GM18861 (cell line): ENCODE measurements at regions not wholly inside any gene's neighbourhood (a gene's known extent, or its start where the extent isn't known, plus 50 kb on each side); places are given as distances from the start of the nearest gene placed in this dataset.

Experiments used
- ATAC-seq: cut with Tn5 transposase; IDR thresholded peaks from one replicate; pipeline ENCODE4 v1.9.1; 2021; ENCODE audit not compliant: unreplicated experiment

DNA sequence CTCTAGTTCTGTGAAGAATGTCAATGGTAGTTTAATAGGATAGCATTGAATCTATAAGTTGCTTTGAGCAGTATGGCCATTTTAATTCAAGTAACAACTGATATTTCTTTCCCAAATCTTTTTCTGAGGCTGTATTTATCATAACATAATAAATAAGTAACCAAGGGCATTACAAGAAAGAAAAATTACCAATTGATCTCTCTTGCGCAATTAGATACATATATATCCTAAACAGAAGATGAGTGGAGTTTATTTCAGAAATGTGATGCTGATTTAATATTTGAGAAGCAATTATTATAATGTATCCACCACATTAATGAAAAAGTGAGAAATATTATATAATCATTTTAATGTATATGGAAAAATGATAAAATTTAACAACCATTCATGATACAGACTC lies 802.5 kb upstream of the AGA start:
- no peak for ATAC-seq

DNA sequence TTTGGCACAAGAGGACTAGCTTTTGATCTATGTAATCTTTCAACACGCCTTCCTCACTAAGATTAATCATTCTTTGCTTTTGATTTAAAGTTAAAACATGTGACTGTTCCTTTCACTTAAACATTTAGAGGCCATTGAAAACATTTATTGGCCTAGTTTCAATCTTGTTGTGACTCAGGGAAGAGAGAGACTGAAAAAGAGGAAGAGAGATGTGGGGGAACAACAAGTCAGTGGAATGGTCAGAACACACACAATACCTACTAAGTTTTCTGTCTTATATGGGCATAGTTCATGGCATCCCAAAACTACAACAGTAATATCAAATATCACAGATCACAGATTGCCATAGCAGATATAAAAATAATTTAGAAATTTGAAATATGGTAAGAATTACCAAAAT lies 812.9 kb upstream of the AGA start:
- ATAC-seq = no peak

DNA sequence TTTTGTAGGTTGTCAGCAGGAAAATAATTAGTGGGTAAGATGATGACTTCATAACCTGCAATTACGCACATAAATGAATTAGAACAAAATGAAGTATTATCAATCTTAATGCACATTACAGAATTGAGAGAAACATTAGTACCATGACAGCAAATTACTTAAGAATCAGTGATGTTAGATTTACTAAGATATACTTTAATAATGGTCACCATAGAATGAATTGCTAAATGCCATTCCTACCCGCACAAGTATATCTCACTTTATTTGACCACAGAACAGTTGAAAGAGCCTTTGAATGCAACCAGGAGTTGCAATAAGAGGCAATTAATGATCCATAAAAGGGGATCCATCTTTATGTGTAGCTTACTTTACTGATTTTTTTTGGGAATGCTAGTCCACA lies 816.4 kb upstream of the AGA start:
- ATAC-seq = no peak

DNA sequence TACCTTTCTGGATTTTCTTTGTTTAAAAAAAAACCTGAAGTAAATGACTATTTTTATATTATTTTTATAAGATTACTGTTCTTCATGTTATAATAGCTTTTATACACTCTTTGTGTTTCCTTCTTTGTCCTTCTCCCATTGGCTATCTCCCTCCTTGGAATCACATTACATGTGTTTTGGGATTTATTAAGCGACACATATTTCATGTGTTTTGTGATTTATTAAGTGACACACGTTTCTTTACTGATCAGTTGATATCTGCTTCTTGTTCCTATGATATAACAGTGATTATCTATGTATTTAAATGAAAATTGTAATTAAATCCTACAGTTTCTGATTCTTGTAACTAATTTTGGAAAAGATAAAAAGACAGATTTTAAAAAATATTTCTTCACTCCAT lies 817.3 kb upstream of the AGA start:
- no peak for ATAC-seq

DNA sequence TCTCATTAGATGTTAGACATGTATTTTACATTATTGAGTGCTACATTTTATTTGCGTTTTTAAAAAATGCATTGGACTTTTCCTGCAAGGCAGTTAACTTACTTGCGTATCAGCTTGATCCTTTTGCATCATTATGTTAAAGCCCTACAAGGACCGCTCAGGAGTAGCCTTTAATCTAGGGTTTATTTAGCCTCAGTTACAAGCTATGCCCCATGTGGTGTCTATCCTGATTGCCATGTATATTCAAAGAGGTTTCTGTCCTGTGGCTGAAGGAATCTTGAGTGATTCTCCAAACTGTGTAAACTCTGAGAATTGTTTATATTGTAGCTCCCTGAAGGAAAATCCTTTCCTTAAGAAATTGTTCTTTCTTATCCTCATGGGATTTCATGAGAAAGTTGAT lies 821.8 kb upstream of the AGA start:
- ATAC-seq = no peak

DNA sequence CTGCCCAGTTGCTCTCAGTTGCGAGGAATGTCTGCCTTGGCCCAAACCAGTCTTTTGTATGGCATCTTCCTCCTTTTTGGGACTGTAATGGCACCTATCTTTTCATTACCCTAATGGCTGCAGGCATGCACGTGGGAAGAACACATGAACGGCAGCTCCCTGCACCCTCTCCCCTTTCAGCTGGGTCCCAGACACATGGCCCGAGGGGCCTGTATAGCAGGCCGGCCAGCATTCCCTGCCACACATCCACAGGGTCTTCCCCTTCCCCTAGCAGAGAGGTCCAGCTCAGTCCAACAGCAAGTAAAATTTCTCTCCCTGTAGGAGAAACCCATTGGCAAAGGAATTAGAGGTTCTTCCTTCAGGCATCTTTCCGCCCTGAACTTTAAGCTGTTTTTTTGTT lies 829.1 kb upstream of the AGA start:
- ATAC-seq = no peak

DNA sequence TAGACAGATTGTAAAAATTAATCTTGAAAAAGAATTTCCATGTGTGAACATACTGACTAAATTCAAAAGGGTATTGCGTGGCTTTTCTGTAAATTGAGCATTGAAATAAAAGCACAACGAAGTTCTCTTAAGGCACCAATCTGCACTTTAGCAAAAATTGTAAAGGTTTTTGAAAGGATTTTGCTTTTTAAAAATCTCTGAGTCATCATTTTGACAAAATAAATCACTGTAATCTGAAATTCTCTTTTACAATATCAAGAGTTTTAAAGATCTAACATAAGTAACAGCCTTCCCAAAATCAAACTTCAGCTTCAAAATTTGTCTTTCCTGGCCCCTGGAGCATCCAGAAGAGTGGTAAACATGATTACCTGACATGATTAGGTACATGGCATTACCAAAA lies 830.9 kb upstream of the AGA start:
- no peak for ATAC-seq

DNA sequence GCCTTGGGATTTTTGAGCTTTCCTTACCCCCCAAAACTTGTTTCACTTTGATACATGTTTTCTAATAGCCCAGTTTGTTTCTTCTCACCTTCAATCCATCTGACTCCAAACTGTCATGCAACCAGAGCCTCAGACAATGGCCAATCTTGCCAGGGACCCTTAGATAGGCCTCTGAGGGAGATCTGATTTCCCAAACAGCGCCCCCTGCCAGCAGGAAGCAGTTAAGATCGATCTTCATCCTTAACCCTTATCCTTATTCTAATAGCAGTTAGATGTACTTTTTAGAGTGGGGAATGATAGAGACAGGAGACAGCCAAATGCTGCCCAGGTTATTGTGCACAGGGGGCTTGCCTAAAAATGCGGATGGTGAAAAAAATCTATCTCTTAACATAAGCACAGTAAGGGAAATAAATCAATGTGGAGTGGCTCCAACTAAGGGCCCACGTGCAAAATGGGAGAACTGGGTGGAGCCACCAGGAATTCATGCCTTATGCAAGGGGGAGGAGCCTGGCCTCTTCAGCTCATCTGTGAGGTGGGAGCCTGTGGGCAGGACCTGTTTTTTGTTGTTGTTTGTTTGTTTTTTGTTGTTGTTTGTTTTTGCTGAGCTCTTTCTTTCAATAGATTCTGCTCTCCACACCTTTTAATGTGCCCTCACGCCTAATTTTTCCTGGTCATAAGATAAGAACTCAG lies 833.6 kb upstream of the AGA start:
- no peak for ATAC-seq

DNA sequence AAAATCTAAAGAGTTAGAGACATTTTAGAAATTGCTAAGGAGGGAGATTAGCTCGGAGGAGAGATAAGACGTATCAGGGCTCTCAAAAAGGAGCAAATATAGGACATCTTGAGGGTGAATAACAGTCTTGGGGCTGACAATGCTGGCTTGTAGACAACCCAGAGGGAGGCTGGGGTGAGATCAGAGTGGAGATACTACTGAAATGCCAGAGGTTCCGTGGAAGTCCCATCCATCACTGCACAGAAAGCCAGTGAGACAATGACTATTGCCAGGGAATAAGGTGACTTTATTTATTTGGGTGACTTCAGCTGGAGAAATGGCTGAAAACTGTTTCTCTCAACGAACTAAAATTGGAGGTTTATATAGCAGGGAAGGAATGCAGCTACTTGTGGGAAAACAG lies 838.1 kb upstream of the AGA start:
- no peak for ATAC-seq

DNA sequence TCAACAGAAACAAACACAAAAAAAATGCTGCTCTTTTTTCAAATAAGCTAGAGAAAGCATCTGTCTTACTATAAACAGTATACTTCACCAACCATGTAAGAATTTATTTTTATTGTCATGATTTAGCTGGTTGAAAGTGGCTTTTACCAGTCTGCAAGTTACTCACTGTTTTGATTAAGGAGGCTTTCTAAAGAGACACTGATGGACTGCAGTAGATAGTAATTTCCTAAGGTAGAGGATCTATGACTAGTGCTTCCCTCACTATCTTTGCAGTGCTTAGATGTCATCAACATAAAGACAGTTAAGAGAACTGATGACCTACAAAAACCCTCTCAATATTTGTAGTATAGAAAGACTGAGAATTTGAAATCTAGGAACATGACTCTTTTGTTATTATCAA lies 846.2 kb upstream of the AGA start:
- ATAC-seq = no peak

DNA sequence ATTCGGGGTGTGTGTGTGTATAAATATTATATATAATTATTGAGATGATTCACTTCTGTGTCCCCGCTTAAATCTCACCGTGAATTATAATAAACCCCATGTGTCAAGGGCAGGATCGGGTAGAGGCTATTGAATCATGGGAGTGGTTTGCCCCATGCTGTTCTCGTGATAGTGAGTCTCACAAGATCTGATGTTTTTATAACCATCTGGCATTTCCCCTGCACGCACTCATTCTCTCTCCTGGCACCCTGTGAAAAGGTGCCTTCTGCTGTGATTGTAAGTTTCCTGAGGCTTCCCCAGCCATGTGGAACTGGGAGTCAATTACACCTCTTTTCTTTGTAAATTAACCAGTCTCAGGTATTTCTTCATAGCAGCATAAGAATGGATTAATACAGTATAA lies 851.4 kb upstream of the AGA start:
- ATAC-seq = no peak

DNA sequence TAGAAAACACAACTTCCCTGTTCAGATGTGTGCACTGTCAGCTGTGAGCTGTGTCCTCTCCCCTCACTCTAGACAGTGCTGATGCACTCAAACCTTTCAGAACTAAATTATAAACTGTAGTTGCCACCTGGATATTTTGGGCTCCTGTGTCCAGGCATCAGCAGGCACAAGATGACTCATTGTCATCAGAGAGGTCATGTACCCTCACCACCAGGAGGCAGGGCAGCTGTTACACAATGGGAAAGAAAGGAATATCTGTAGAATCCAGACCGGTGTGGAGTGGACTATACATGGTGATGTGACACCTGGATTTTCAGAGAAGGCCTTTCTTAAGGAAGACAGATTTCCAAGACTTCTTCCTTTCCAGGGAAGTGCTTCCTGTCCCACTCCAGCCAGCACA lies 854.4 kb upstream of the AGA start:
- no peak for ATAC-seq

DNA sequence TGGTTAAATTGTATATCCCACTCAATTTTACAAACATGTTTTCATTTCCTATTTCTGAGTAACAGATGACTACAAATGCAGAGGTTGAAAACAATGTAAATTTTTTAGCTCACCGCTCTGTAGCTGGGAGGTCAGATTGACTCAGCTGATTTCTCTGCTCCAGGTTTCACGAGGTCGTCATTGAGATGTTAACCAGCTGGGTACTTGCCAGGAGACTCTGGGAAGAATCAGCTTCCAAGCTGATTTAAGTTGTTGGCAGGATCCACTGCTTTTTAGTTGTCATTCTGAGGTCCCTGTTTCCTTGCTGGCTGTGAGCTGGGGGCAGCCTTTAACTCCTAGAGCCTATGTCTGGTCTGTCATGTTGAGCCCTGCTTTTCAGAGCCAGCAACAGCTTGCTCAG lies 864.3 kb upstream of the AGA start:
- ATAC-seq = no peak

DNA sequence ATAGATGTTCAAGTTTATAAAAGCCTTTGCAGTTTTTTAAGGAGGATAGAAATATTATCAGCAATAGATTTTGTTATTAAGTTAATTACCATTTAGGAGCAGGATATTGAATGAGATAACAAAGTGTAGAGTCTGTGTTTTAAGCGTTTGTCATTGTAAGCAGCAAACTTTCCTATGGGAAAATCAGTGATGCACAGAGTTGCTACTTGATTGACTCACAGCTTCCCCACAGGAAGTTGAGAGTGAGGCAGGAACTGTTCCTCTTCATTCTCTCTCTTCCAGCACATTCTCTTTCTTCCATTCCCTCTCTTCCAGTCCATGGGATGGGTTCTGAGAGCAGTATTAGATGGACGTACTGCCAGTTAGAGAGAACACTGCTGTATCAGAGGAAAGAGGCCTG lies 867.7 kb upstream of the AGA start:
- no peak for ATAC-seq

DNA sequence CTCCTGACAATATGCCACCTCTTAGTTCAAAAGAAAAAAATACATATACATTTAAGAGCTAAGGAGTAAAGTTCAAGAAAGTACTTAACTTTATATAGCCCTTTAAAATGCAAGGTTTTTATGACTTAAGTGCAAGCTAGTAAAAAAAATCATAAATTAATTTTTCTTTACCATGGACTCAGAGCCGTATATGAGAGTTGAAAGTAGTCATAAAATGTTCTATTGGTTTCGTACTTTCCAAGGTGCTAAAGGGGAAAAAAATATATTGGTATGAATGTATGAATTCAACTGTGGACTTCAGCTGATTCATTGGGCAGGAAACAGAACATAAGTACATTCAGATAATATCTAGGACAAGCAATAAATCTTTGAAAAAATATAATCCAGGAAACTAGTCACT lies 869.8 kb upstream of the AGA start:
- ATAC-seq = no peak

DNA sequence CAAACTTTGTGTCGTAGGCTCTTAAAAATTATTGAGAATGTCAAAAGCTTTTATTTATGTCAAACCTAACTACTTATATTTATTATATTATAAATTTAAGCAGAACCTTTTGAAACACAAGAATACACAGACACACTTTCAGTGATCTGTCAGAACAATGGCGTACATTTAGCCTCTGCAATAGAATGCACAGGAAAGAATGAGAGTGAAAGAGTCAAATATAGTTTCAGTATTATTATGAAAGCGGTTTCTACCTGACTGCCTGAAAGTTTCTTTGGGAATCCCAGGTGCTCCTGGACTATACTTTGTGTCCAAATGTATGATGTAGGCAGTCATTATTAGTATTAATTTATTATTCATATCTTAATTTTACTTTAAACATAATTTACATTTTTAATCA lies 872.0 kb upstream of the AGA start:
- ATAC-seq = no peak

DNA sequence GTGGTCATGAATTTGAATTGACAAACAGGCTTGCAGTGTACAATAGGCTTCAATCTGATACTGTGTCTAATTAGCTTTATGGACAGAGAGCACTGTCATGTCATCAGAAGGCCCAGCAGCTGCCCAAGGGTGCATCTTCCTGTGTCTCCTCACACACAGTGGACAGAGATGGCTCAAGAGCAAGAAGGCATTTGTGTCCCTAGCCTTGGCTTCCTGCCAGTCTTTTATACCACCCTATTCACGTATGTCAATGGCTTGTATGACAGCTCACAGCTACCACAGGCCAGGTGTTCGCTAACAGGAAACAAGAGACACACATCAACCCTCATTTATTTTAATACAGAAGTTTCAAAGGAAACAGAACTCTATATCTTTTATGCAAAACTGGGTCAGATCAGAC lies 874.0 kb upstream of the AGA start:
- no peak for ATAC-seq

DNA sequence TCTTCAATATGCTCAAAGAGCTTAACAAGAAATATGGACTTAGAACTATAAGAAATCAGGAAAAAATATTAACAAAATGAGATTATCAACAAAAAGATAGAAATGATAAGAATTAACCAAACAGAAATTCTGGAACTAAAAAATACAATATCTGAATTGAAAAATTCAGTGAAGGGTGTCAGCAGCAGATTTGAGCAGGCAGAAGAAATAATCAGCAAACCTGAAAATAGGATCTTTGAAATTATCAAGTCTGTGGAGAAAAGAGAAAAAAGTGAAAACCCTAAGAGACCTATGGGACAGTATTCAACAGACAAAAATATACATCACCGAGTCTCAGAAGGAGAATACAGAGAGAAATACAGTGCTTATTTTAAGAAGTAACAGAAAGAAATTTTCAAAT lies 877.8 kb upstream of the AGA start:
- no peak for ATAC-seq

DNA sequence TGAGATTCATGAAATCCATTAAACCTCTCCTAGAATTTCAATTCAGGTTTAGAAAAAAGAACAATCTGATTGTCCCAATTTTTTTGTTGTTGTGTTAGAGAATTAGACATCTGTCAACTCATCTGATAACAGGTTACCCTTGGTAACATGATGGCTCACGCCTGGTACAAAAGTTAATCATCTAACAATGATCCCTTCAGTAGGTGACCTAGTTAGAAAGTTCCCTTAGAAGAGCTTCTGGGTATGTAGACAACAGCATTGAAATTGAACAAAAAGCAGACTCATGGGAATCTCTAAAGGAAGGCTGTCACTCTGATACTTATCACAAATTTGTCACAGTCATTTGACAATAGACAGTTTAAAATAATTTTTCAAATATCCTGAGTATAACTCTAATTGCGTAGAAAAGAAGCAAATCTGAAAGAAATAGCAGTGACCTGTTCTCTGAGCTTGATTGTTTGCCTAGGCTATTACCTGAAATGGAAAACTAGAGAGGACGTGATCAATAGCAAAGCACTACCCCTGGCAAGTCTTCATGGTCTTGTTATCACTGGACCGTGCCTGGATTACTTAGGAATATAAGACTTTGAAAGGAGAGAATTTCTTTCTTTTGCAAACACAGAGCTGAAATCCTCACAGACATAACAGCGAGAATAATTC lies 880.4 kb upstream of the AGA start:
- no peak for ATAC-seq

DNA sequence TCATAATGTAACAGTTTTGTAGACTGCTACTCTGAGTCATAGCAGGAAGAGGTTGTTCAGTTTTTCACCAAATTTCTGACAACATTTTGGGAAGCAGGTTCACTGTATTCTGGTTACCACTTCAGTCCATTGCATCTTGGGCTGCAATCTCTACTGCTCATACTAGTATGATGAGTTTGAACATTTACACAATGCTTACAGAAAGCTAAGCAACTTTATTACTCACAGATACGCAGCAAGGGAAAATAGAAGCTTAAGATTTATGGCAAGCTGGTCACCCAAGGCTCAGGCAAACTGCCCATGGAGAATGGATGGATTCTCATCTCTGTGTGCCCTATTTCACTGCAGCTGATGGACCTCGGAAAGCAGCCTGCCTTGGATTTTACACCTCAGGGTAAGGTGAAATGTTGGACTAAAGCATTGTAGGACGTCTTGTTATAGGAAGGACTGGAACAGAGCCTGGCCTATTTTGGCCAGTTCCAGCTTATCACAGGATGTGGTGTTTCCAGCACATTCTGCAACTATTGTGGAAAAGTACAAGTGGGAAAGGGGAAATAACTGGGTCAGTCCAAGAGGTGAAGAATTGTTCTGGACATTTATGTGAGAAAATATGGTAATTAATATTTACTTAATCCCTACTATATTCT lies 887.1 kb upstream of the AGA start:
- ATAC-seq = no peak

DNA sequence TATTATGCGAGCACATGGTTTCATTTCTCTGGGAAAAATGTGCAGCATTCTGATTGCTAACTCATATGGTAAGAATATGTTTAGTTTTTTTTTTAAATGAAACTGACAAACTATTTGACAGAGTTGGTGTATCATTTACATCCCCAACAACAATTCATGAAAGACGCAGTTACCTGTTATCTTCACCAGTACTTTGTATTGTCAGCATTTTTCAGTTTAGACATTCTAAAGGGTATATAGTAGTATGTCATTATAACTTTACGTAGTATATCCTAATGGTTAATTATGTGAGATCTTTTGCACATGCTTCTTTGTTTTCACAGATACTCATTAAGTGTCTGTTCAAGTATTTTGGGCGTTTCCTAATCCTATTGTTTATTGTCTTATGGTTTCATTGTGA lies 891.1 kb upstream of the AGA start:
- ATAC-seq = no peak

DNA sequence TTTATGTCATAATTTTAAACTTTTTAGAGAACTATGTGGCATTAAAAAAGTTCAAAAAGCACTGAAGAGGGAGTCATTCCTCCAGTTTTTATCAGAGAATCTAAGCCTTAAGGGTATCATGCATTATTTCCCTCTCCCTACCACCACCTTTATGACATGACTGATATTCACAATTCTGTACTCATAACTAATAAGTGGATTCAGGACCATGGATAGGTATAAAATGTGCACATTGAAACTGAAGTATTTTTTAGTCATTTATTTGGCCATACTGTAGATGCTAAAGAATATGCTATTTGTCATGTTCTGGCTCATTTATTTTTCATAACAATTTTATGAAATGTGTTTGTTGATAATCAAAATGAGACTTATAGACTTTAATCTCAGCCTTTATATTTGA lies 897.5 kb upstream of the AGA start:
- ATAC-seq = no peak

DNA sequence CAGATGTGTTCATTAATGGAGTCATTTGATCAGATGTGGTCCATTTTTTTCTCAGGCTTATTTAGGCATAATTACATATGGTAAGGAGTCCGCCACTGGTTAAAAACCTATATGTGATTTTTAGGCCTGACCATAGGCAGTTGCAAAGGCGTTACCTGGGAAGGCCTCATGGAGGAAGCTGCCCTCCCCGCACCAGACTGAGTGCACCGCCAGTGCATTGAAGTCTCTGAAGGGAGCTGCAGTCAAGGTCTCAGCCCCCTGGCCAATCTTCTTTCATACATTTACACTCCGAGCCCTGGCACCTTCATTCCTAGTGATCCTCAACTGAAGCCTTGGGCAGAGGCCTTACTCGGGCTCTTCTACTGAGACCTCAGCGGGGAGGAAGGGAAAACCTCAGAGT lies 898.2 kb upstream of the AGA start:
- ATAC-seq = no peak
